ENCODE measurements at regions not wholly inside any gene's neighbourhood (a gene's known extent, or its start where the extent isn't known, plus 50 kb on each side); places are given as distances from the start of the nearest gene placed in this dataset.

- DNase-seq (ENCODE audit: low read depth): no peak
Measured at GRCh38 chr1:55927702-55928290, 651.6 kb downstream of the PLPP3 start.

DNA sequence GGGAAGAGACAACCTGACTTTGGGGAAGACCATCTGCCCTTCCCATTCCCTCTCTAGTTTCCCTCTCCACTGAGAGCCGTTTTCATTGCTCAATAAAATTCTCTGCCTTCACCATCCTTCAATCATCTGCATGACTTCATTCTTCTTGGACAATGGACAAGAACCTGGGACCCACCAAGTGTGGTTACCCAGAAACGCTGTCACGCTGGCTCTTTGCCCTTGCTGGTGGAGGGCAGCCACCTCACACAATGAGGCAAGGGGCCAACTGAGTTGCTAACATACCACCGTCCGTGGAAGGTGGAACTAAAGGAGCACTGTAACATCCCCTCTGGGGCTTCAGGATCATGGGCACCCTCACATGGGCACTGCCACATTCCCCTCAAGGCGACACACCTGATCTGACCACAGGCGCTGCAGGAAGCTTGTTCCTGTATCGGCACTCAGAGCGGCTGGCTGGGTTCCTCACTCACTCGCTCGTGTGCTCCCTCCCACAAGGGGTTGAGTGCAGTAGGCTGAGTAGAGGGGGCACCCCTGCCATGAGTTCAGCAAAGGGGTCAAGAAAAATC, 652.4 kb downstream of the PLPP3 start:
- no peak for DNase-seq (ENCODE audit: low read depth)

DNA sequence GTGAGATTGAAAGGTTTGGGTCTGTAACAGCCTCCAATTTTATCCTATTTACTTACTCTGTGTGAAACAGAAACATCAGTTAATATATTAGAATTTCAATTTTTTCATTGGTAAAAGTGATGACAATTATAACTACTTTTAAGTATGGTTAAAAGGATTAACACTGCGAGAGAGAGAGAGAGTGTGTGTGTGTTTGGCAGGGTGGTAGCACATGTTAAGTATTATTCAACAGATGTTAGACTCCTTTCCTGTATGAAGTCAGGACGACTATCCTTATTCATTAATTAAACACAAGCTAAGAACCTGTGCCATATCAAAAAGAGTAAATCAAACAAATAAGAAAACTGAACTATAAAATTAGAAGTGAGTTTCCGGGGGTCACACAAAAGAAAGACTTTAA, 662.5 kb downstream of the PLPP3 start:
- DNase-seq (ENCODE audit: low read depth): no peak

DNA sequence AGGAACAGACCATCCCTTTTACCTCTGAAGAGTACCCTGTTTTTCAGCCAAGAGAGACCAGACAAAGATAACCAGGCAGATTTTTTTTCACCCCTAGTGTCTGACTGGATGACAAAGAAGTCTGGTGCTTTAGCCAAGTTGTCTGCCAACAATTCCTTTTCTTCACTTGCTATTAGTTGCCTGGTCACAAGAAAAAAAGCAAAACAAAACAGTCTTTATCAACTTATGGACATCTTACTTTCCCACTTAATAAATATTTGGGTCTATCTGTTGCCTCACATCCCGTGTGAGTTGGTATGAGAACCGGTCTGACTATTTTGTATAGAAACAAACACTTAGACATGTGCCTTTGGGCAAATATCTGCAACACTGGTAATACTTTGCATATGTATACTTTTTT, 662.9 kb downstream of the PLPP3 start:
- no peak for DNase-seq (ENCODE audit: low read depth)

DNA sequence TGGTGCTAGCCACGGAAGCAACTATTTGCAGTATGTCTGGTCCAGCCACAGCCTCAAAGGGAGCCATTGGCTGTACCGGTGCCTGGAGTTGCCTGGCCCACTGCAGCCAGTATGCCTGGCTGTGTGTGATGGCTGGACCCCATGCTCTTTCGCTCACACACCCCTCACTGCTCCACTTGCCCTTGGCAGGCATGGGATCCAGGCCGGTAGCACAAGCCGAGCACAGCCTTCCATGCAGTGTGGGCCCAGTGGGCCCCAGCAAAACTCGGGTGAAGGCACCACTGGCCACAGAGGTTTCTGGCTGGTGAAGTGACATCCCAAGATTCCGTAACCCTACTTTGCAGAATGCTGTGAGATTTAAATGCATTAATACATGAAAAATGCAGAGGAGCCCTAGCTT, 665.8 kb downstream of the PLPP3 start:
- no peak for DNase-seq (ENCODE audit: low read depth)

GRCh38 chr1:55912438-55912837, 666.9 kb downstream of the PLPP3 start:
- no peak for DNase-seq (ENCODE audit: low read depth)

GRCh38 chr1:55904541-55904940, 674.8 kb downstream of the PLPP3 start:
- no peak for DNase-seq (ENCODE audit: low read depth)

DNA sequence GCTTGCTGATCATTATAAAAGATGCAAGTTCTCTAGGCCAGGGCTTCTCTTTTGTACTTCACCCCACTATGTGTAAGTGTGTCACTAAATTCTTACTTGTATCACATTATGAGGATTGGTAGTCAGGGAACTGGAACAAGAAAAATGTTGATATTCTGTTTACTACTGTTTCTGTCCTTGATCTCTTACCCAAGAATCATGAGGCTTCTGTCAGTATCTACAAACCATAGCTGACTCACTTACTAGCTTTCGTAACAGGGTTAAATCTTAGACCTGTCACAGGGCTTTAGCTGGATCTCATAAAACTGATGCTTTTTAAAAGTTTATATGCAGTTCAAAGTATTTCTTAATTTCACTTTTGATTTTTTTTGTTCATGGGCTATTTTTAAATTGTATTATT, 681.2 kb downstream of the PLPP3 start:
- DNase-seq (ENCODE audit: low read depth): no peak

DNA sequence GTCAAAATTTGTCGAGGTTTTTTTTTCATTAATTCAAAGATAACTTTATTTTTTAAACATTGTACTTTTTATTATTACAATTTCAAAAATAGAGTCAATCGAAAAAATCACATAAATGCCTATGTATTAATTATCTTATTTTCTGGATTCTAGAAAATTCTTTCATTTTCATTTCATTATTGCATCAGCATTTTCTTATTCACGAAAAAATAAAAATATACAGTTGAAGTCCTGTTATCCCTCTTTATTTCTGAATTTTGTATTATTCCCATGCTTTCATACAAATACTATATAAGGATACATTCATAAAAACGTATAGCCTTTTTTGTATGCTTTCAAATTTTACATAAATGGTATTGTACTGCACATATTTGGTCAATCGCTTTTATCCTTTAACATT, 681.0 kb upstream of the USP24 start:
- DNase-seq (ENCODE audit: low read depth): no peak

GRCh38 chr1:55894521-55894920, 679.4 kb upstream of the USP24 start:
- DNase-seq (ENCODE audit: low read depth): no peak

DNA sequence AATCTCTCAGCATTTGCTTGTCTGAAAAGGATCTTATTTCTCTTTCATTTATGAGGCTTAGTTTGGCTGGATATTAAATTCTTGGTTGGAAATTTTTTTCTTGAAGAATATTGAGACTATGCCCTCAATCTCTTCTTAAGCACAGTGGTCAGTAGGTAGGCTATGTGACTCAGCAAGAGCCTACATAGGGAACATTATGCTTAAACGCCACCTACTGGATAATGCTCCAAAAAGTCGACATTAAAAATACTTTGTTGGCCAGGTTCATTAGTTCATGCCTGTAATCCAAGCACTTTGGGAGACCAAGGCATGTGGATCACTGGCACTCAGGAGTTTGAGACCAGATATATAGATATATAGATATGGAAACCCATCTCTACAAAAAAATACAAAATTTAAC, 678.0 kb upstream of the USP24 start:
- DNase-seq (ENCODE audit: low read depth): no peak

- DNase-seq (ENCODE audit: low read depth): no peak
Measured at GRCh38 chr1:55888685-55889317, 673.6 kb upstream of the USP24 start.

DNA sequence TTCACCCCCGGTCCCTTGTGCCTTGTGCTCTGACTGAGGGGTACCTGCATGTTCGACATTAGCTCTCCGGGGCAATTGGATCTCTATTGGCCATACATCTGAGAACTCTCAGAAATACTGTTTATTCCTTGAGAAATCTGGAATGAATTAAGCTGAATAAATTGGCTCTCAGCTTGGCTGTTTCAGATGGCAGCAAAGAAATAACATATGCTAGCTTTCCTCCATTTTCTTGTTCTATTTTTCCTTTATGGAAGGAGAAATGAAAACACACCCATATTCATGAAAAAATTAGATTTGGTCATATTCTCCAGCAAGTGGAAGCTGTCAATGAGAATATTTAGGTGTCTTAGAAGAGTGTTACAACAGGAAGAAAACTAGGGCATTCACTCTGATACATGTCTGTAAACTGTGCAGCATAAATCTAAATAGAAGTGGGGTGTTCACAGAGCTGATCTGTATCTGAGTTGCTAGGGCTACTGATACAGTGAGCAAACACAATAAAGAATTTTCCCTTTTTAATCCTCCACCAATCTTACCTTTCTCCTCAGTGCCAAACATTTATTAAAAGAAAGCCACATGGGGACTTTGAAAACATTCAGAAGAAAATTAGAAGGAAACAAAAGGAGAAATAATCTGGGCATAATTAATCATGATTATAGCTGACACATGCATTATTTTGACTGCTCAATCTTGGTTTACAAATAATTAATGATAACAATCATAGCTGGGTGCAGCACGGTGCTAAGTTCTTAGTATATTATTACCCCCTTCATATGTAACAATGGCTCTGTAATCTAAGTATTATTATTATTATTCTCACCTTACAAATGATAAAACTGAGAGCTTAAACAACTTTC, 671.9 kb upstream of the USP24 start:
- no peak for DNase-seq (ENCODE audit: low read depth)

DNA sequence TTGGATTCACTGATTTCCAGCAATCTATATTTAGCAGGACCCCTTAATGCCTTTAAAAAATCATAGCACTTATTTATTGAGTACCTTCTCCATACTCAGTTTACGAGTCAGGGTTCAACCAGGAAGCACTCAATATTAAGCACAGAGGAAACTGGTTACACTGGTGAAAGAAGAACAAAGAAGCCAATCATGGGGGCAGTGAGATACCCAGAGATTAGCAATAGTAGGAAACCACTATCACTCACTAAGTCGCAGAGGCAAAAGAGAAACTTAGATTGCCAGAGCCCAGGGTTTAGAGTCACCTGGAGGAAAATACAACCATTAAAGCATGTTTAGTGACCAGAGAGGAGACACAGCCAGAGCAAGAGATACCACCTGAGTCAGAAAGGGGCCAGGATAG, 670.5 kb upstream of the USP24 start:
- no peak for DNase-seq (ENCODE audit: low read depth)

- DNase-seq (ENCODE audit: low read depth): no peak
Measured at GRCh38 chr1:55882931-55883330, 667.8 kb upstream of the USP24 start.

DNA sequence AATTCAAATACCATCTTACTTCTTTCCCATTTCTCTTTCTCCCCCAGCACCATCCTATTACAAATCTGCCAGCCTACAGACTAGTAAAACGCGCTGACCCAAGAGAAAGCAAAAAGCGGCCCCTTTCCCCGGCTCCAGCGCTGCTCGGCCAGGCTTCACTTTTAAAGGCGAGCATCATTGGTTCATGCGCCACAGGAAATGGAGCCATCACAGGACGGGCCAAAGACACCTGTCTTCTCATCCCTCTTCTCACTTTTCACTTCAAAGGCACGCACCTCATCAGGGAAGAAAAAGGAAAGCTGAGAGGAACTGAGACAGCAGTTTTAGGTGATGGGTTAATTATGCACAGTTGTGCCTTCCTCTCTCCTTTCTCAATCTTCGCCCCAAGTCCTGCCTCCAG, 664.2 kb upstream of the USP24 start:
- no peak for DNase-seq (ENCODE audit: low read depth)

DNA sequence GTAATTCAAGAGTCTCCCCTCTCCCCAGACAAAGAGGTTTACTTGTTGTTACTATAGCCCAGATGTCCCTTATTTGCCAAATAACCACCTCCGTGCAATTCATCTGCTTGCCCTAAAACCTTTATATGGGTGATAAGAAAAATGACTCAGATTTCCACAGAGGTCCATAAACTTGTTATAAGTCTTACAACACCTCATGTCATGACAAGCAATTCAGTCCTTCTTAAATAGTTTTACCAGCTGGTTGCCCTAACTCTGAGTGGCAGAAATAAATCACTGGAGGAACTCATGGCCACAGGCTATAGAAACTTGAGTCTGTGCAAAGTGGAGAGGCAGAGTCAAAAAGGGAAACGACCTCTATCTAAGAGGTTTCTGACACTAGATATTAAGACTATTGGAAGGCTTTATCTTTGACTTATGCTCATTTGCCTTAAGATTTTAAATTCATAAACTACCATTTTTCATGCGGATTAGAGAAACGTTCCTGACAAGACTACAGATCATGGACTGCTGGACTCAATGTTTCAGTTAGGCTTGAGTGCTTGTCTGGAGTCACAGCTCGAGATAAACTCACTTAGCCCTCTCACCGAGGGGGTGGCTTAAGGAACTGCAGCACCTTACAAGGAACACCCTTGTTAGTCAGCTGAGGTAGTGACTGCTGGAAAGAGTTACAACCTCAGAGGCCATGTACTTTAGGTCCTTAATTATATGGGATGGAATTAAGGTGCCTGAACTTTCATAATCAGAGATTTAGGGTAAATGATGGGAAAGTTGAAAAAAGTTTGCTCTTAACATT, 662.5 kb upstream of the USP24 start:
- no peak for DNase-seq (ENCODE audit: low read depth)

GRCh38 chr1:55876276-55877060, 661.3 kb upstream of the USP24 start:
- DNase-seq (ENCODE audit: low read depth): no peak

DNA sequence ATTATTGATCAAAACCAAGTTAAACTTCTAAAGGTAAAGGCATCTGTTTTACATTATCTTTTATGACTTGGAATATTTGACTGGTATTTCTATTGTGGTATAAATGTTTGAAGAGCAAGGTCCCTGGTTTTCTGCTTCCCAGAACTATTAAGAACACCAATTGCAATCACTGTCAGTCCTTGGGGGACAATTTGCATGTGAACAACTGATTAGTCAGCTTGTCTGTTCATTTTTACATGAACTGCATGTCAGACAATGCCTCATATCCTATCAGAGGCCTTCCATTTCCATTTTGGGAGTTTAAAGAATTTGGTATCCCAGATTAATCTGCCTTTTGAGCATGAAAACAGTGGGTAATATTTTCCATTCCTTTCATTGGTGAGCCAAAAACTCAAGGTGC, 654.9 kb upstream of the USP24 start:
- no peak for DNase-seq (ENCODE audit: low read depth)

- DNase-seq (ENCODE audit: low read depth): no peak
Measured at GRCh38 chr1:55869065-55869464, 653.9 kb upstream of the USP24 start.

- DNase-seq (ENCODE audit: low read depth): no peak
Measured at GRCh38 chr1:55868026-55868425, 652.9 kb upstream of the USP24 start.
